NCI-H2227 (cell line): ENCODE measurements at regions not wholly inside any gene's neighbourhood (a gene's known extent, or its start where the extent isn't known, plus 50 kb on each side); places are given as distances from the start of the nearest gene placed in this dataset.

Experiments
- DNase-seq: peaks from one replicate; lab custom pipeline; 2025; ENCODE audit not compliant: unreplicated experiment; lab: John Stamatoyannopoulos, UW

DNA sequence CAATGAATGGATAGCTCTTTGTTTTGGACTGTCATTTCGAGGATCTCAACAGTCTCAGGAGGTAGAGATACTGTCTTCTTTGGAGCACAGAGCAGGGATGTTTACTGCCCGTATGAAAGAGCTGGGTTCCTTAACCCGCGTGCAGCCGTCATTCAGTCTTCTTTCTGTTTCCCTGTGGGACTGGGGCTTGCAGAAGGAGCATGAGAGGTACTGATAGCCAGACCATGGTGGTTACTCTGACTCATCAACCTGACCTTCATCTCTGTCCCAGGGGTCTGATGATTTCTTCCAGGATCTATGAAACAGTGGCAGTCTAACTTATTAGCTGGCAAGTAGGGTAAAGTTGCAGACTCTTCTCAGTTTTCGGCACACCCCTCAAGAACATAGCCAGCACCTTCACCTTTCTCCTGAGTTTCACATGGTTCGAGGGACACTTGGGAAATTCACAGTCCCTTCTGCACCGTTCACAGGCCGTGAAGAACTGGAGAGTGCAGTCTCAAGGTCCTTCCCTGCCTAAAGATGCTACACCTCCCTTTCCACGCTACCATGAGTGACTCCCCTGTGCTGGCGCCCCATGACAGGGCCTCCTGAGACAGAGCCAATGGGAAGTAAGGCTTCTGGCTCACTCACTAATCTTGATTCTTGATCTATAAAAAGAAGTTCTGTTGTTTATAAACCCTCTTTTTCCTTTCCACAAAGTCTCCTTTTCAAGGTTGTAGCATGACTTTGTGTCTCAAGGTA is 226.2 kb downstream of the MC4R start:
- no peak for DNase-seq

DNA sequence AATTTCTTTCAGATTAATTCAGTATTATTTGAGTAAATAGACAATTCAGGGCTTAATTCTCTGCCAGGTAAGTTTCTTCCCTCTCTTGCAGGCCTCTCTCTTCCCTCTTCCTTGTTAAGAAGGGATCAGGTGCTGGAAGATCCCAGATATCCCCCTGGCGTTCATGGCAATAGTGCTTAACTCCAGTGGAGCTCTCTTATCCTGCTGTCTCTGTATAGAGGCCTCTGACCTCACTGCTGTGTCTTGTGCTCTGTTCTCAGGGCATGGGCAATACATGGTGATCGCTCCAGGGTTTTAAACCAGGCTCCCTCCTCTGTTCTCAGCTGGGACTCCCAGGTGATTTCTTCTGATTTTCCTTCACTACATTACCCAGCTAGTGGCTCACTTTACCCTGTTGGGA is 226.8 kb downstream of the MC4R start:
- DNase-seq, result no peak

DNA sequence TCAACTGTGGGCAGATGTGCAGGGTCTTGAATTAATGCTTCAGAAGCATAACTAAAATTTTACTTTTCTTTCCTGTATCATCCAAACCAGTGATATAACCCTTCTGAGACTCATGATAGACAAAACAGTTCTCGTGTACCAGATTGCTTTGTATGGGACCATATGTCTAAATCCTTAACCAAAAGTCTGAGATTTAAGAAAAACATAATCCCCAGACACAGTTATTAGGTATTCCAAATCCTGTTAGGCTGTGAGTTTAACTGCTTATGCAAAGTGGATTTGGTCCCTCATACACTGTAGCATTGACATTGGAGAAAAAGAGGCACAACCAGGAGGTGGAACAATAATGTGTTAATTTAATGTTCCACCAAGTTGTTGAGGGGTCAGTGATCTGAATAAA is 235.0 kb downstream of the PMAIP1 start:
- DNase-seq, result no peak

DNA sequence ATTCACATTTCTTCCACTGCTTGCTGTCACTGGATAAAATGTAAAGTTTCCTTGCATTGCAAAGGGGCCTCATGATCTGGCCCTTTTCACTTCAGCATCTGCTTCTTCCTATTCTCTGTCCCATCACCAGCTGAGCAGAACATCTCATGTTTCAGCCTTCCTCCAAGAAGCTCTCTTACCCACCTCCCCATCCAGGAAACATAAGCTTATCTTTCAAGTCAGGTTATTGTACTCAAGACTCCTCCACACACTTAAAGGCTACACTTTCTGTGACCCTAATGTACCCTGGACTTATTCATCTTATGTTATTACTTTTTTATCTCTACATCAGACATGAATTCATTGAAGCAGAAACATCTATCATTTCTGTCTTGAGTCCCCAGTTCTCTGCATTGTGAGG is 230.5 kb downstream of the PMAIP1 start:
- no peak for DNase-seq

GRCh38 chr18:60123031-60123430 is 223.2 kb downstream of the PMAIP1 start:
- DNase-seq, result no peak

- DNase-seq, result no peak
These were observed 222.5 kb downstream of the PMAIP1 start for GRCh38 chr18:60122339-60122738.

DNA sequence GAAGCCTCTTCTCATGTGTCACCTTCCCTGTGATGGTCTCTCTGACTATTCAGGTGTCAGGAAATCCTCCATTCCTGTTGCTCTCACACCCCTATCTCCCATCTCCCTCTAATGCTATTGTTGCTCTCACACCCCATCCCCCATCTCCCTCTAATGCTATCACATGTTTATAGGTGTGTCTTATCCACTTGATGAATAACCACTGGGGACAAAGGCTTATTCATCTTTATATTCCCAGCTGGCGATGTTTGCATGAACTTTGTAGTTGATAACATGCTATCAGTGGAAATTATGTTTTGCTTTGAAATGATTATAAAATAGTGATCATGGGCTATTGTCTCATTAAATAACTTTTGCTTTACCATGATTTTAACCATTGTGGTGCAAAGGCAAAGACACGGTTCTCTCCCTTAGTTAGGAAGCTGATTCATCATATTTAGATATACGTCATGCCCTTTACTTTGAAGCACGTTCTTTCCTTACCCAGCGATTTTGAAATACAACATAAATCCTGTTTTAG is 220.5 kb downstream of the PMAIP1 start:
- DNase-seq, result no peak

DNA sequence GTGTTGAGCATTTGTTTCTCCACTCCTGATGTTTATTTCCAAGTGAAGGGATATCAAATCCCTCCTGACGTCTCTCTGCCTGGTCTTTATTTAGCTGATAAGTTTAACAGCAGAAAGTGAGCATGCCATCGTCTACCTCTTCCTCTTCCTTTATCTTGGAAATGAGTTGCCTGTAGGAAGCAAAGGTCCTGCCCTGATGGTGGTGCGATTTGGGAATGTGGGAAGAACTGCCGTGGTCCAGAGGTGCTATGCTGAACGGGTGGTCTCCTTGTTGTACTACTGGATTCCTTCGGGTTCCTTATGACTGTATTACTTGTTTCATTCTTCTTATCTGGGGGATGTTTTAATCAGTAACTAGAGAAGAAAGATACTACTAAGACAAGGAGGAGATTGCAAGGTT is 217.5 kb downstream of the PMAIP1 start:
- no peak for DNase-seq

- no peak for DNase-seq
These were observed 213.6 kb downstream of the PMAIP1 start for GRCh38 chr18:60113396-60113795.

DNA sequence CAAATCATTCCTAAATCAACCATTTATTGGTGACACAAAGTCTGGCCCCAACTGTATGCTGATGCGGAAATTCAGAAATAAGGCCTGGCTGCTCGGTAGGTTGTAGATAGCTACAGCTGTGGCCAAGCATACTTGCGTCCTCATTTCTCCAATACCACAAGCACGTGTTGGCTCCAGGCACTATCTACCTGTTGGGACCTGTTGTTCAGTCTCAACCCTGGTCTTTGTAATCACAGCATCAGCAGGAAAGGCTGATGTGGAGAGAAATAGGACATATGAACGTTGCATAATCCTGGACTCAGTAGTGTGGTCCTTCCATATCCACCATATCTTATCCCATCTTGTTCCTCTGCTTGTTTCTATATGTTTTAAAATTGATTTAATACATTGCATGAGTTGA is 212.6 kb downstream of the PMAIP1 start:
- DNase-seq, result no peak

DNA sequence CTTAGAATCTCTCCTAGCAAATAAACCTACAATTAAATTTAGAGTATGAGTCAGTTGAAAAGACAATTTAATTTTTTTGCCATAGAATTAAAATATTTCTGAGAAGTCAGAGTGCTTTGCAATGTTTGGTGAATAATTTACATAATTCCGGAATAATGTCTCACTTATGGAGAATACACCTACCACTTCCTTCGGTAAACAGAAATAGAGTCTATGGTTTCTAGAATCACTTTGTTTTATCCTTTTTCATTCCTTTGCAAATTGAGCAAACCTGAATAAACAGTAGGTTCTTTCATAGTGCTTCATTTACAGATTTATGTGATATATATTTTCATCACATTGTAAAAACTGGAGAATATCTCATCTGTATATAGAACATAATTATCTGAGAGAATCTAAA is 211.7 kb downstream of the PMAIP1 start:
- no peak for DNase-seq

- no peak for DNase-seq
These were observed 211.0 kb downstream of the PMAIP1 start for GRCh38 chr18:60110836-60111235.

DNA sequence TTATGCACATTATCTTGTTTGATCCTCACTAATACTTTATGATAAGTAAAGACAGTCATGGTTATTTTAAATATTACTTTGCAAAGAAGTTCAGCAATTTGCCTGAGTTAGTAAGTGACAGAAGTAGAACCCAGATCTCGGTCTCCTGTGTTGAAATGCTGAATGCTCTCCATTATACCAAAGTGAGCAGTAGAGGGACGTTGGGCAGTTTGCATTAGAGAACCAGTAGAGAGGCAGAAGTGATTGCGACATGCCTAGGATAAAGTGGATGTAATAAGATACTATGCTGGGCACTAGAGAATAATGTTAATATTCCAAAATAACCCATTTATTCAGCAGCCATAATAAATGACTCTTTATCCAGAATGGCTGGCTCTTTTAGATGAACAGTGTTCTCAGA is 201.0 kb downstream of the PMAIP1 start:
- no peak for DNase-seq

DNA sequence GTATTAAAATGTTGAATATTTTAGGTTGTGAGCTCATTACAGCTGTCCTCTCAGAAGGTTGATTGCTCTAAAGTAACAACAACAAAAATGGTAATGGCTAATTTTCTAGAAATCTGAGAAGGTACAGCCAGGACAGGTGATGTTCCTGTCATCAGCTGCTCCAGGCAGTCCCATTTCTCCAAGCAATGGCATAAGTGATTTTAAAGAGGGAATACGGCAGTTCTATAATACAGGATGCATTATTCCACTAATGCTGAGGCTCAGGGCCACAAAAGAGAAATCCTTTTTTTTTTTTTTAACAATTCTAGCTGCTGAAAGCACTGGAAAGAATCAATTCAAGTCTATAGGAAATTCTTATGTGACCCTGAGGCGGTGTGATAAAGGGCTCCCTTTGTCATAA is 199.9 kb downstream of the PMAIP1 start:
- DNase-seq, result no peak

- DNase-seq, result no peak
These were observed 196.6 kb downstream of the PMAIP1 start for GRCh38 chr18:60096428-60096827.

- DNase-seq, result no peak
These were observed 192.3 kb downstream of the PMAIP1 start for GRCh38 chr18:60092073-60092472.

DNA sequence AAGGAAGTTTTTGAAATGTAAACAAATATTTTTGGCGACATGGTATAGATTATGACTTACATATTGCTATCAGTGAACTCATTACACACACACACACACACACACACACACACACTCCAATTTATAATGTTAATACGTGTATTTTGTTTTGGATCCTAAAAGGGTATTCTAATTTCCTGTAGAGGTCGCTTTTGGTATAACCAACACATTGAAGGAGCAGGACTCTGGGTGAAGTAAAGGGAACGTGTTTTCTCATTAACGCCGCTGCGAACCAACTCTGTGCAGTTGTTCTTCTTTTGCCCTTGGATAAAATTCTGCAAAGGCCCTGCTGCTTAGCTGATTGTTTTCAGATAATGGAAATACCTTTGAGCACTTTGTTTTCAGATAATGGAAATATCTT is 190.4 kb downstream of the PMAIP1 start:
- no peak for DNase-seq

DNA sequence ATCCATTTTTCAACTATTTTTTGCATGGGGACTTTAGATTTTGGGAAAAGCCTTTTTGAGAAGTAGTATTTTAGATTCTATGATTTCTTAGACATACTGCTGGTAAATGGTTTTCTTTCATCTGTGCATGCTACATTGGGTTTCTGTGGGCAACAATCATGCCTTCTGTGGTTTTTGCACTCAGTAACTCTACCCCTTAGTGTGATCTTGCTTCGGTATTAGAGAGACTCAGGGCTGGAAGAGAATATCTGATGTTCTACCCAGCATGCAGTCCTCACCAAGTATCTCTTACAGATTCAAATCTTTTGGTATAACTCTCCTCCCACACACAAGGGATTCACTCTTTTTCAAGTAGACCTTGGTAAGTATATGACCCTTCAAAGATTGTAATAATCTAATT is 183.0 kb downstream of the PMAIP1 start:
- no peak for DNase-seq

GRCh38 chr18:60082282-60082681 is 182.5 kb downstream of the PMAIP1 start:
- no peak for DNase-seq

DNA sequence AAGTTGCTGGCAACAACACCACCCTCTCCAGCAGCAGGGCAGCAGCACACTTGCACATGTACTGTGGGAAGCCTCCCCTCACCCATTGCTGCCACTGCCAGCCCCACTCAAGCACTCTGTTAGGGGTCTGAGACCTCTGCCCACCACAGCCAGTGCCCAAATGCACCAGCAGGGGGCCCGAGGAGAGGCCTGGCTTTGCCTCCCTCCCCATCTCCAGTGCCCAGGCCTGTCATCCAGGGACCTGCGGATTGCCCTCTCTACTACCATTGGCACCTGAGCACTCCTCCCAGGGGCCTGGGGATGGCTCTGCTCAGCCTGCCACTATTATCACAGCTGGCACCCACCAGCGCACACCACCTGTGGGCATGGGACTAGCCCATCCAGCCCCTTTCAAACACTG is 175.7 kb downstream of the PMAIP1 start:
- no peak for DNase-seq

GRCh38 chr18:60070631-60071030 is 170.8 kb downstream of the PMAIP1 start:
- no peak for DNase-seq

- DNase-seq, result no peak
These were observed 169.3 kb downstream of the PMAIP1 start for GRCh38 chr18:60069145-60069544.
